HG03025 (cell line): ENCODE measurements at regions not wholly inside any gene's neighbourhood (a gene's known extent, or its start where the extent isn't known, plus 50 kb on each side); places are given as distances from the start of the nearest gene placed in this dataset.

ENCODE experiments used
- ATAC-seq: cut with Tn5 transposase; IDR thresholded peaks from one replicate; pipeline ENCODE4 v1.9.1; 2021; ENCODE audit warnings: mild to moderate bottlenecking, moderate library complexity; ENCODE audit not compliant: unreplicated experiment, low FRiP score

GRCh38 chr18:45119876-45120275 lies 439.2 kb downstream of the SETBP1 start:
- no peak for ATAC-seq

- ATAC-seq, result no peak
These were observed 440.5 kb downstream of the SETBP1 start for GRCh38 chr18:45121146-45121545.

- no peak for ATAC-seq
These were observed 441.8 kb downstream of the SETBP1 start for GRCh38 chr18:45122506-45122905.

GRCh38 chr18:45127405-45127804 lies 446.7 kb downstream of the SETBP1 start:
- ATAC-seq, result no peak

- ATAC-seq, result no peak
These were observed 452.6 kb downstream of the SETBP1 start for GRCh38 chr18:45133276-45133675.

GRCh38 chr18:45136381-45137086 lies 455.8 kb downstream of the SETBP1 start:
- ATAC-seq, result no peak

- ATAC-seq, result no peak
These were observed 456.4 kb downstream of the SETBP1 start for GRCh38 chr18:45137087-45137419.

- no peak for ATAC-seq
These were observed 458.8 kb downstream of the SETBP1 start for GRCh38 chr18:45139478-45139877.

- ATAC-seq, result no peak
These were observed 462.2 kb downstream of the SETBP1 start for GRCh38 chr18:45142868-45143267.

- ATAC-seq, result no peak
These were observed 465.6 kb upstream of the SLC14A2 start for GRCh38 chr18:45149712-45150111.

GRCh38 chr18:45151645-45152044 lies 463.6 kb upstream of the SLC14A2 start:
- ATAC-seq, result no peak

GRCh38 chr18:45155526-45155925 lies 459.8 kb upstream of the SLC14A2 start:
- no peak for ATAC-seq

GRCh38 chr18:45156946-45157345 lies 458.3 kb upstream of the SLC14A2 start:
- ATAC-seq, result no peak

- no peak for ATAC-seq
These were observed 457.7 kb upstream of the SLC14A2 start for GRCh38 chr18:45157576-45157975.

- no peak for ATAC-seq
These were observed 453.4 kb upstream of the SLC14A2 start for GRCh38 chr18:45161850-45162249.

- ATAC-seq, result no peak
These were observed 451.4 kb upstream of the SLC14A2 start for GRCh38 chr18:45163871-45164270.

GRCh38 chr18:45164551-45164950 lies 450.7 kb upstream of the SLC14A2 start:
- no peak for ATAC-seq

- no peak for ATAC-seq
These were observed 450.0 kb upstream of the SLC14A2 start for GRCh38 chr18:45165176-45165713.

GRCh38 chr18:45165871-45166270 lies 449.4 kb upstream of the SLC14A2 start:
- ATAC-seq, result no peak

- no peak for ATAC-seq
These were observed 448.9 kb upstream of the SLC14A2 start for GRCh38 chr18:45166341-45166835.

GRCh38 chr18:45166836-45167551 lies 448.3 kb upstream of the SLC14A2 start:
- no peak for ATAC-seq
